ENCODE measurements at regions not wholly inside any gene's neighbourhood (a gene's known extent, or its start where the extent isn't known, plus 50 kb on each side); places are given as distances from the start of the nearest gene placed in this dataset.

DNA sequence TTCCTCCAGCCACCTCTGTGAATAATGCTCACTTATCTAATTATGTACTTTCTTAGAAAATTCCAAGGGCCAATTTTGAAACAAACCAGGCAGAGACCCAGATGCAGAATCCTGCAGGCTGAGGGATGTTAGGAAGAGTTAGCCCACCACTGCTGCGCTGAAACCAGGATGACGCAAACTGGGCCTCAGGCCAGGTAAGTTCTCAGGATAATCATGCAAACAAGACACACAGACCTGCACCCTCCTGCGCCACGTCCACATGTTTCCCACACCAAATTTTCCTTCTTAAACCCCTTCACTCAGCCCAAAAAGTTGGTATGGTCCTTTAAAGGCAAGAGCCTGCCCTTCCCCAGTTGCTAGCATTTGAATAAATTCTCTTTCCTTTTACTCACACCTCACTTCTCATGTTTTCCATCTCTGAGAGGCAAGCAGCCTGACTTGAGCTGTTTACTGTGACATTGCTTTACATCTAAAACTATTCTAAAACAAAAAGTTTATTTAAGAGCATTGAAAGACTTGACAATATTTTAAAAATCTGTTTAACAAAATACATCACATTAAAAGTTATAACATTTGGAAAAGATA, 887.1 kb downstream of the LRRIQ3 start:
- Histone ChIP-seq H3K27ac (ENCODE audit: control insufficient read depth, insufficient read depth) (no peak overlapping the region), H4K20me1 (ENCODE audit: control insufficient read depth, insufficient read depth) (no peaks in the 10 kb centered on the region), H3K9ac (ENCODE audit: control insufficient read depth, insufficient read depth, low read length) (no peak overlapping the region), H3K4me2 (ENCODE audit: control insufficient read depth, insufficient read depth) (no peak overlapping the region), H2AFZ (ENCODE audit: control insufficient read depth, low read depth, low read length) (no peak overlapping the region), H3K9me3 (replicated peaks; ENCODE audit: control insufficient read depth, insufficient read depth, low read length) (no peaks in the 10 kb centered on the region), H3K4me1 (ENCODE audit: control insufficient read depth, insufficient read depth, low read length) (no peaks in the 10 kb centered on the region), H3K27me3 (replicated peaks in 1 of 2; ENCODE audit: control insufficient read depth in 2 of 2, insufficient read depth in 2 of 2, low read length in 1 of 2) (no peaks in the 10 kb centered on the region), H3K4me3 (no peak overlapping the region), H3K79me2 (ENCODE audit: control insufficient read depth, insufficient read depth, low read length) (no peaks in the 10 kb centered on the region), H3K36me3 (ENCODE audit: control insufficient read depth in 2 of 2, insufficient read depth in 2 of 2, low read length in 1 of 2) (no peaks in the 10 kb centered on the region)
- ChIA-PET SMC1A (ENCODE audit: uncharacterized antibody, unreplicated experiment) (no interaction called here), POLR2A (no interaction called here), RAD21 (ENCODE audit: unreplicated experiment) (no interaction called here), CTCF (no interaction called here)
- TF ChIP-seq POLR2AphosphoS5 (IDR thresholded peaks at IDR 0.05; ENCODE audit: low read length) (no peak), ZNF217 (IDR thresholded peaks at IDR 0.05) (no peak), TBL1XR1 (IDR thresholded peaks at IDR 0.05; ENCODE audit: low read depth, low read length) (no peak), EP300 (IDR thresholded peaks at IDR 0.05; ENCODE audit: borderline replicate concordance in 1 of 2, control insufficient read depth in 1 of 2, low read depth in 2 of 2, low read length in 2 of 2) (no peak), FOXM1 (IDR thresholded peaks at IDR 0.05; ENCODE audit: low read depth, low read length) (no peak), LARP7 (IDR thresholded peaks at IDR 0.05) (no peak), NBN (IDR thresholded peaks at IDR 0.05) (no peak), FOXK2 (IDR thresholded peaks at IDR 0.05) (no peak), BACH1 (IDR thresholded peaks at IDR 0.05; ENCODE audit: borderline replicate concordance) (no peak), BMI1 (IDR thresholded peaks at IDR 0.05; ENCODE audit: borderline replicate concordance) (no peak), CEBPB (IDR thresholded peaks at IDR 0.05; ENCODE audit: borderline replicate concordance in 1 of 2, low read depth in 2 of 2, low read length in 2 of 2) (no peak), ZNF207 (IDR thresholded peaks at IDR 0.05; ENCODE audit: borderline replicate concordance) (no peak), TARDBP (IDR thresholded peaks at IDR 0.05; ENCODE audit: borderline replicate concordance) (no peak), RAD51 (IDR thresholded peaks at IDR 0.05) (no peak), ESRRA (IDR thresholded peaks at IDR 0.05; ENCODE audit: low read length) (no peak), PAX5 (IDR thresholded peaks at IDR 0.05; ENCODE audit: borderline replicate concordance, low read depth, low read length) (no peak)
- TF ChIP-seq, protein P1, sequence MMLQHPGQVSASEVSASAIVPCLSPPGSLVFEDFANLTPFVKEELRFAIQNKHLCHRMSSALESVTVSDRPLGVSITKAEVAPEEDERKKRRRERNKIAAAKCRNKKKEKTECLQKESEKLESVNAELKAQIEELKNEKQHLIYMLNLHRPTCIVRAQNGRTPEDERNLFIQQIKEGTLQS (IDR thresholded peaks at IDR 0.05; ENCODE audit: borderline replicate concordance, extremely low read depth, low read depth, low read length), result no peak
- TF ChIP-seq, protein P2, sequence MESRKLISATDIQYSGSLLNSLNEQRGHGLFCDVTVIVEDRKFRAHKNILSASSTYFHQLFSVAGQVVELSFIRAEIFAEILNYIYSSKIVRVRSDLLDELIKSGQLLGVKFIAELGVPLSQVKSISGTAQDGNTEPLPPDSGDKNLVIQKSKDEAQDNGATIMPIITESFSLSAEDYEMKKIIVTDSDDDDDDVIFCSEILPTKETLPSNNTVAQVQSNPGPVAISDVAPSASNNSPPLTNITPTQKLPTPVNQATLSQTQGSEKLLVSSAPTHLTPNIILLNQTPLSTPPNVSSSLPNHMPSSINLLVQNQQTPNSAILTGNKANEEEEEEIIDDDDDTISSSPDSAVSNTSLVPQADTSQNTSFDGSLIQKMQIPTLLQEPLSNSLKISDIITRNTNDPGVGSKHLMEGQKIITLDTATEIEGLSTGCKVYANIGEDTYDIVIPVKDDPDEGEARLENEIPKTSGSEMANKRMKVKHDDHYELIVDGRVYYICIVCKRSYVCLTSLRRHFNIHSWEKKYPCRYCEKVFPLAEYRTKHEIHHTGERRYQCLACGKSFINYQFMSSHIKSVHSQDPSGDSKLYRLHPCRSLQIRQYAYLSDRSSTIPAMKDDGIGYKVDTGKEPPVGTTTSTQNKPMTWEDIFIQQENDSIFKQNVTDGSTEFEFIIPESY (IDR thresholded peaks at IDR 0.05), result no peak
- TF ChIP-seq, protein P3, sequence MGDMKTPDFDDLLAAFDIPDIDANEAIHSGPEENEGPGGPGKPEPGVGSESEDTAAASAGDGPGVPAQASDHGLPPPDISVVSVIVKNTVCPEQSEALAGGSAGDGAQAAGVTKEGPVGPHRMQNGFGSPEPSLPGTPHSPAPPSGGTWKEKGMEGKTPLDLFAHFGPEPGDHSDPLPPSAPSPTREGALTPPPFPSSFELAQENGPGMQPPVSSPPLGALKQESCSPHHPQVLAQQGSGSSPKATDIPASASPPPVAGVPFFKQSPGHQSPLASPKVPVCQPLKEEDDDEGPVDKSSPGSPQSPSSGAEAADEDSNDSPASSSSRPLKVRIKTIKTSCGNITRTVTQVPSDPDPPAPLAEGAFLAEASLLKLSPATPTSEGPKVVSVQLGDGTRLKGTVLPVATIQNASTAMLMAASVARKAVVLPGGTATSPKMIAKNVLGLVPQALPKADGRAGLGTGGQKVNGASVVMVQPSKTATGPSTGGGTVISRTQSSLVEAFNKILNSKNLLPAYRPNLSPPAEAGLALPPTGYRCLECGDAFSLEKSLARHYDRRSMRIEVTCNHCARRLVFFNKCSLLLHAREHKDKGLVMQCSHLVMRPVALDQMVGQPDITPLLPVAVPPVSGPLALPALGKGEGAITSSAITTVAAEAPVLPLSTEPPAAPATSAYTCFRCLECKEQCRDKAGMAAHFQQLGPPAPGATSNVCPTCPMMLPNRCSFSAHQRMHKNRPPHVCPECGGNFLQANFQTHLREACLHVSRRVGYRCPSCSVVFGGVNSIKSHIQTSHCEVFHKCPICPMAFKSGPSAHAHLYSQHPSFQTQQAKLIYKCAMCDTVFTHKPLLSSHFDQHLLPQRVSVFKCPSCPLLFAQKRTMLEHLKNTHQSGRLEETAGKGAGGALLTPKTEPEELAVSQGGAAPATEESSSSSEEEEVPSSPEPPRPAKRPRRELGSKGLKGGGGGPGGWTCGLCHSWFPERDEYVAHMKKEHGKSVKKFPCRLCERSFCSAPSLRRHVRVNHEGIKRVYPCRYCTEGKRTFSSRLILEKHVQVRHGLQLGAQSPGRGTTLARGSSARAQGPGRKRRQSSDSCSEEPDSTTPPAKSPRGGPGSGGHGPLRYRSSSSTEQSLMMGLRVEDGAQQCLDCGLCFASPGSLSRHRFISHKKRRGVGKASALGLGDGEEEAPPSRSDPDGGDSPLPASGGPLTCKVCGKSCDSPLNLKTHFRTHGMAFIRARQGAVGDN (IDR thresholded peaks at IDR 0.05), result no peak
- in situ Hi-C loops (cut with MboI), result no loop called here
- FAIRE-seq (no peak), DNase-seq (ENCODE audit: low read depth, low spot score) (no peak), ATAC-seq (no peak)
- WGBS (ENCODE audit: insufficient coverage, insufficient replicate concordance, low lambda C conversion rate, missing lambda C conversion rate), result 8% methylated on average over 4 of the region's 4 CpGs
- intact Hi-C loops (cut with micrococcal nuclease; ENCODE audit: unreplicated experiment), result no loop called here
- no TSS peak for BruUV-seq (replicated peaks)
